Activated gamma-delta T cell (primary cell): ENCODE measurements at regions not wholly inside any gene's neighbourhood (a gene's known extent, or its start where the extent isn't known, plus 50 kb on each side); places are given as distances from the start of the nearest gene placed in this dataset.
"Not testable (repeated sequence)": the region's sequence is repeated elsewhere in the genome, so short reads cannot be mapped to it uniquely, and the experiment has no call there.

Experiments
- DNase-seq: peaks from one replicate; lab custom pipeline; 2025; lab: John Stamatoyannopoulos, UW

- no peak for DNase-seq
Measured at GRCh38 chr3:75321060-75321459, 343.1 kb upstream of the FRG2C start.

- not testable (repeated sequence) for DNase-seq
Measured at GRCh38 chr3:75323936-75324335, 340.2 kb upstream of the FRG2C start.

- no peak for DNase-seq
Measured at GRCh38 chr3:75325716-75326115, 338.4 kb upstream of the FRG2C start.

GRCh38 chr3:75327453-75327852, 336.7 kb upstream of the FRG2C start:
- DNase-seq = no peak

DNA sequence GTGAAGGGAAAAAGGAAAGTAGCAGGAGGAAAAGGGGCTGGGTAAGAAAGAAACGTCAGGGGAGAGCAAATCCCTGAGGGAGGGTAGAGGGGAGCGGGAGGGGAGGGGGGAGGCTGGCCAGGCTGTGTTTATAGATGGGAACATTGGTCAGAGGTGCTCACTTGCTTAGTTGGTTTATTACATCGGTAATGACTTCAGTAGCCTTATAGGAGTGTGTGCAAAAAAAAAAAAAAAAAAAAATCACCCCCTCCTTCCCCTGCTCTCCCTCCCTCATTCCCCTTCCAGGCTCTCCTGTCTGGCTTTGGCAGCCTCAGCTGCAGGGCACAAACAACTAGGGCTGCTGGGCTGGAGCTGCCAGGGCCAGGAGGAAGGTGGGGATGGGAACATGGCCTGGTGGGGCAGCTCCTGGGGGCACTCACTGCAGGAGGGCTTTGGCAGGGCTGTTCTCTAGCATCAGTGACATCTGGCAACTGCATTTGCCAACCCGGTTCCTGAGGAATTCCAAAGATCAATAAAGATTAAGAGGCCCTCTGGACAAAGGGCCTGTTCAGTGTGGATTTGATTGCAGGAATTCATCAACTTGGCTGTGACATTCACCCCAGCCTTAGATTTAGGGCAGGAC, 334.5 kb upstream of the FRG2C start:
- DNase-seq = no peak

- not testable (repeated sequence) for DNase-seq
Measured at GRCh38 chr3:75330446-75330845, 333.7 kb upstream of the FRG2C start.

DNA sequence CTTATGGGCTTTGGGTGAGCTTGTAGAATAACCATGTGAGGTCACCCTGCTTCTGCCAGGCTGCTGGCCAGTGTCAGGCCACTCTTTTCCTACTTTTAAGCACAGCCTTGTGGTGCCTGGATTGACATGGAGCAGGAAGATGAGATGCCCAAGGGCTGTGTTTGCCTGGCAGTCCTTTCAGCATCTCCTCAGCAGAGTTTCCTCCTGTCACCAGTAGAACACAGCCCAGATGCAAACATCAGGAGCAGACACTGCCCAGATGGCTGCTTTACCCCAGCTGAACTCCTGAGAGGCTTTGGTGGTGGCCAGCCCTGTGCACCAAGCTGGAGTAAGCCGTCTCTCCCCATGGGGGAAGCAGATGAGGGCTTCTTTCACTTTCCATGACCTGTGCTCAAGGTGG, 332.0 kb upstream of the FRG2C start:
- DNase-seq = not testable (repeated sequence)

- no peak for DNase-seq
Measured at GRCh38 chr3:75332794-75333193, 331.3 kb upstream of the FRG2C start.

DNA sequence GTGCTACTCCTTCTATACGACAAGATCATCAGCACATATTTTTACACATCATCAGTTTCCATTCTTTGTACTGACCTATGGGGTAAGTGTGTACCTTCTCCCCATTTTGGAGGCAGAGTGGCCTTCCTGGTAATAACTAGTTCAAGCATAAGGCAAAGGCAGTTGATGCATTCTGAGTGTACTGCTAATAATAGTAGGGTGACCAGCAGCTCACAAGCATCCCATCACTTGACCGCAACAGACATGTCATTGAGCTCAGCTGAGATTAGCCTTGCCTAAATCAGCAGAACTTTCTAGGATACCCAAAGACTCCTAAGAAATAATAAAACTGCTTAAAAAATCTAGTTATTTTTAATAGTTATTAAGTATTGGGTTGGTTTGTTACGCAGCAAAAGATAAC, 329.8 kb upstream of the FRG2C start:
- DNase-seq = no peak

- DNase-seq = no peak
Measured at GRCh38 chr3:75337226-75337900, 326.8 kb upstream of the FRG2C start.

GRCh38 chr3:75338342-75338741, 325.8 kb upstream of the FRG2C start:
- DNase-seq = no peak

DNA sequence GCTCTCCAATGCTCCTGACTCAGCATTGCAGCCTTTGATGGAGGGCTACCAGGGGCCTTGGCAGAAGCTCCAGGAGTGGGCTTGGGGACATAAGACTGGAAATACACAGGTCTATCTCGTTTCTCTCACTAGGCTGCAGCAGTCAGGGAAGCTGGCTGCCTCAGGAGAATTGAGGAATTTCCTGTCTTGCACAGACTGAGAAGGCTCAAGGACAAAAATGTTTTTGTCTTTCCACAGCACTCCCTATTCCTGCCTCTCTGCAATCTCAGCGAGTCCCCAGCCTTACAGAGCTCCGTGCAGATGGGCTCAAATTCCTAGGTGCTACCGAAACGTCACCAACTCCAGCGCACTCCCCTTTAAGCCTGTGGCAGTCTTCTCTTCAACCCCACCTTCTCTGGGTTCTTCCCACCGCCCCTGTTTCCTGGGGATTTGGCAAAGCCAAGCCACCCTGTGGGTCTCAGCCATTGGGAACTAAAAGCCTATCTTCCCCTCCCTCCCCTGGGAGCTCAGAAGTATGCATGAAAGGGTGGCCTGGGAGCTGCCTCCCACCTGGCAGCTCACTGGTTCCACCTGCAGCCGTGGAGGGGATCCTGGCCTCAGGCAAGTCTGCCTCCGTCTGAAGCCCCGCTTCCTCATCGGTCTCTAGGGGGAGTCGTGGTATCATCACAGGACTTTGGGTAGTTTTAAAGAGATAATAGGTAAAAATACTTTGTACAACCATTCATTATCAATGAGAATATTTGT, 322.6 kb upstream of the FRG2C start:
- DNase-seq = no peak

GRCh38 chr3:75342425-75342824, 321.7 kb upstream of the FRG2C start:
- DNase-seq = no peak

GRCh38 chr3:75350536-75350935, 313.6 kb upstream of the FRG2C start:
- DNase-seq = not testable (repeated sequence)

DNA sequence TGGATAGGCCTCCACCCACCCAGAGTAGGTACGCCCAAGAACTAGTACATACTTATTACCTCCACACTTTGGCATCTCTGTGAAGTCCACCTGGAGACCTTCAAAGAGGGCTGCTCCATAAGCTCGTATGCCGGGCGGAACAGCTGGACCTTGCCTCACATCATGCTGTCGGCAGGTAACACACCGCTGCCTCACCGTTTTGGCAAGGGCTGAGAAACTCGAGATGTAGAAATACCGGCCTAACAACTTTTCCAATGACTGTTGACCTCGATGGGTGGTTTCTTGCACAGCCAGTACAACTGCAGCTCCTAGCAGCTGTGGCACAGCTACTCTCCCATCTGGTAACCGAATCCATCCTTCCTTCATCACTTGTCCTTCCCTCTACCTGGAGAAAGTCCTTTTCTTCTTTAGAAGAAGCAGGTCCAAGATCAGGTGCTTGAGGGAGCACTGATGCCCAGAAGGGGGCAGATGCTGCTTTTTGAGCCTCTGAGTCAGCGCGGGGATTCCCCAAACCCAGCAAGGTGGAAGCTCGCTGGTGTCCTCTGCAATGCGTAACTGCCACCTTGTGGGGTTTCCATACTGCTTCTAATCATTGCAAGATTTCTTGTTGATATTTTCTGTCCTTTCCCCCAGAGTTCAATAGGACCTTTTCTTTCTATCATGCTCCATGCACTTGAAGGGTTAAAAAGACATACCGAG, 301.9 kb upstream of the FRG2C start:
- DNase-seq = not testable (repeated sequence)

- DNase-seq = not testable (repeated sequence)
Measured at GRCh38 chr3:75372964-75373363, 291.2 kb upstream of the FRG2C start.

DNA sequence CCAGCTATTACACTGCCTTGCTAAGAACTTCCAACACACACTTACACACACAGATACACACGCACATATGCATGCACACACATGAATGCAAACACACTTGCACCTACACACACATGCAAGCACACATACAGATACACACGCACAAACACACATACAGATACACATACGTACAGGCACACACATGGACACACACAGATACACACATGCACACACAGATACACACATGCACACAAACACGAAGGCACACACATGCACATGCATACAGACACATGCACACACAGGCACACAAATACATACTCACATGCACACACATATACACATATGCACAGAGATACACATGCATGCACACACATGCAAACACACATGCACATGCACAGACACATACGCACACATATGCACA, 284.3 kb upstream of the FRG2C start:
- not testable (repeated sequence) for DNase-seq

- DNase-seq = no peak
Measured at GRCh38 chr3:75380276-75380771, 283.8 kb upstream of the FRG2C start.

- DNase-seq = not testable (repeated sequence)
Measured at GRCh38 chr3:75384016-75384415, 280.1 kb upstream of the FRG2C start.

DNA sequence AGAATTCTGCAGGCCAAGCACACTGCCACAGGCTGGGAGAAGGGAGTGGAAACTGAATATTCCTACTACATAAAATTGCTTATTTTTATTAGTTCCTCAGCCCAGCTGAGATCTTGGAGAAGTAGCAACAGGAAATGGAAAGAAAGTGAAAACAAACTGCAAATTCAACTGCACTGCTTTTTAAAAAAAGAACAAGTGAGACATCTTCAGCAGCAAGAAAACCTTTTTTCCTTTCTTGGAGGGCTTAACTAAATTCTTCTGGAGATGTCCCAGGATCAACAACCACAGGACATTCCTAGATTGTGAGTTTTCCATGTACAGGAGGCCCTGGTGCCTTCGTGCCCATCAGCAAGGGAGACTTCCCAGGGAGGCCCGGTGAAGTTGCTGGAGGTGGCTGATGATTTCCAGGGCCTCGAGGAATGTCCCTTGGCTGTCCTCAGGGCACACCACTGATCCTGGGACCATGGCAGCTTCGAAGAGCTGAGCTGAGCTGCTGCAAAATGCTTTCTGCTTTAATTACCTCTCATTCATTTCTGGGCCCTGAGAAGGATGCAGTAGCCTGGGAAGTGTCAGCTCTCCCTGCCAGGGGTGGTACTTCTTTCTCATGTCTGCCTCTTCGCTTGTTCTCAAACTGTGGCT, 275.5 kb upstream of the FRG2C start:
- not testable (repeated sequence) for DNase-seq

- not testable (repeated sequence) for DNase-seq
Measured at GRCh38 chr3:75393288-75393694, 270.8 kb upstream of the FRG2C start.

- not testable (repeated sequence) for DNase-seq
Measured at GRCh38 chr3:75394102-75394501, 270.0 kb upstream of the FRG2C start.
